ENCODE measurements at regions not wholly inside any gene's neighbourhood (a gene's known extent, or its start where the extent isn't known, plus 50 kb on each side); places are given as distances from the start of the nearest gene placed in this dataset.

DNA sequence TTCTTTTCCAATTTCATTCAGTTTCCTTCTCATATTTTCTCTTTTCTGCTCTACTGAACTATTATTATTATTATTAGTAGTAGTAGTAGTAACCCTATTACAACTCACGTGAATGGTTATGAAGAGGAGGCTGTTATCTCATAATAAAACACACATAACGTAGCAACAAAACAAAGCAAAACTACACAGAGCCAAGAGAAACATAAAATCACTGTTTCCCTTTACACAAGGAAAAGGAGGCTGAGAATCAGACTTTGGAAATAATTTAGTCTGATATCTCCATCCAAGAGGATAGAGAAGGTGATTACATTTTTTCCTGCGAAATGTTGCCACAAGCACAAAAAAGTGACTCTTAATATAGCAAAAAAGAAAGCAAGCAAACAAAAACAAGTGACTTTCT lies 975.8 kb upstream of the FLRT2 start:
- TF ChIP-seq POLR2A (IDR thresholded peaks at IDR 0.05) (no peak), POLR2AphosphoS5 (IDR thresholded peaks at IDR 0.05) (no peak)
- TF ChIP-seq, protein P1, sequence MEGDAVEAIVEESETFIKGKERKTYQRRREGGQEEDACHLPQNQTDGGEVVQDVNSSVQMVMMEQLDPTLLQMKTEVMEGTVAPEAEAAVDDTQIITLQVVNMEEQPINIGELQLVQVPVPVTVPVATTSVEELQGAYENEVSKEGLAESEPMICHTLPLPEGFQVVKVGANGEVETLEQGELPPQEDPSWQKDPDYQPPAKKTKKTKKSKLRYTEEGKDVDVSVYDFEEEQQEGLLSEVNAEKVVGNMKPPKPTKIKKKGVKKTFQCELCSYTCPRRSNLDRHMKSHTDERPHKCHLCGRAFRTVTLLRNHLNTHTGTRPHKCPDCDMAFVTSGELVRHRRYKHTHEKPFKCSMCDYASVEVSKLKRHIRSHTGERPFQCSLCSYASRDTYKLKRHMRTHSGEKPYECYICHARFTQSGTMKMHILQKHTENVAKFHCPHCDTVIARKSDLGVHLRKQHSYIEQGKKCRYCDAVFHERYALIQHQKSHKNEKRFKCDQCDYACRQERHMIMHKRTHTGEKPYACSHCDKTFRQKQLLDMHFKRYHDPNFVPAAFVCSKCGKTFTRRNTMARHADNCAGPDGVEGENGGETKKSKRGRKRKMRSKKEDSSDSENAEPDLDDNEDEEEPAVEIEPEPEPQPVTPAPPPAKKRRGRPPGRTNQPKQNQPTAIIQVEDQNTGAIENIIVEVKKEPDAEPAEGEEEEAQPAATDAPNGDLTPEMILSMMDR (IDR thresholded peaks at IDR 0.05), result no peak

Measured in upper lobe of left lung (tissue), 4 donors.